Activated CD4-positive, alpha-beta T cell treated with anti-CD3 and anti-CD28 coated beads, Interleukin-2, amount 10 ng/mL, durations not matched to agents 24 days and 14 days (primary cell): ENCODE measurements at regions not wholly inside any gene's neighbourhood (a gene's known extent, or its start where the extent isn't known, plus 50 kb on each side); places are given as distances from the start of the nearest gene placed in this dataset.

Experiments used
- DNase-seq: peaks from one replicate; pipeline ENCODE4 v3.0.0; 2022
- H3K27ac Mint-ChIP-seq: one replicate; pipeline ENCODE4 v1.8.0; 2022; ENCODE audit warnings: mild to moderate bottlenecking, mixed read lengths
- H3K27me3 Mint-ChIP-seq: one replicate; pipeline ENCODE4 v1.8.0; 2022; ENCODE audit warnings: mixed read lengths
- H3K36me3 Mint-ChIP-seq: one replicate; pipeline ENCODE4 v1.8.0; 2022; ENCODE audit warnings: low read depth, mild to moderate bottlenecking, mixed read lengths
- H3K4me1 Mint-ChIP-seq: one replicate; pipeline ENCODE4 v1.8.0; 2021; ENCODE audit warnings: mixed read lengths
- H3K4me3 Mint-ChIP-seq: one replicate; pipeline ENCODE4 v1.8.0; 2022; ENCODE audit warnings: mild to moderate bottlenecking, moderate library complexity, mixed read lengths
- H3K9me3 Mint-ChIP-seq: one replicate; pipeline ENCODE4 v1.8.0; 2021; ENCODE audit warnings: mixed read lengths
- intact Hi-C: fragments of 100-400 bp; cut with micrococcal nuclease; formaldehyde crosslinking; loops from one replicate; pipeline ENCODE4 v1.15.1; 2023

GRCh38 chr2:156908825-156909224 lies 348.7 kb upstream of the GALNT5 start:
- Mint-ChIP-seq H3K4me1 (peaks cover 7% of the 10 kb centered on the region), H3K27ac (no peak overlapping the region), H3K36me3 (no peaks in the 10 kb centered on the region), H3K27me3 (peaks cover 26% of the 10 kb centered on the region), H3K9me3 (no peaks in the 10 kb centered on the region), H3K4me3 (no peak overlapping the region)
- intact Hi-C loops, result loop anchor here (1.0 to 2.0 kb wide), 2 partner anchors 13 to 348 kb away; partner anchors contain the start of gene GALNT5
- no peak for DNase-seq

- no peak for DNase-seq
- intact Hi-C loops, result loop anchor here (2.0 kb wide), 1 partner anchor 347 kb away; the partner anchor contains the start of gene GALNT5
- Mint-ChIP-seq H3K27ac (no peak overlapping the region), H3K36me3 (no peaks in the 10 kb centered on the region), H3K4me1 (peaks cover 7% of the 10 kb centered on the region), H3K9me3 (no peaks in the 10 kb centered on the region), H3K4me3 (no peak overlapping the region), H3K27me3 (peaks cover 16% of the 10 kb centered on the region)
Measured at GRCh38 chr2:156909983-156910382, 347.5 kb upstream of the GALNT5 start.

- intact Hi-C loops, result no loop called here
- H3K27ac Mint-ChIP-seq, result no peak overlapping the region
- no peaks in the 10 kb centered on the region for H3K4me1 Mint-ChIP-seq
- no peak overlapping the region for H3K4me3 Mint-ChIP-seq
- no peaks in the 10 kb centered on the region for H3K36me3 Mint-ChIP-seq
- H3K27me3 Mint-ChIP-seq, result peaks cover 10% of the 10 kb centered on the region
- H3K9me3 Mint-ChIP-seq, result no peaks in the 10 kb centered on the region
- no peak for DNase-seq
Measured at GRCh38 chr2:156915332-156915731, 342.2 kb upstream of the GALNT5 start.

GRCh38 chr2:156918410-156918809 lies 339.1 kb upstream of the GALNT5 start:
- Mint-ChIP-seq H3K4me3 (no peak overlapping the region), H3K27me3 (peaks cover 8% of the 10 kb centered on the region), H3K27ac (no peak overlapping the region), H3K36me3 (no peaks in the 10 kb centered on the region), H3K9me3 (peaks cover 3% of the 10 kb centered on the region), H3K4me1 (no peaks in the 10 kb centered on the region)
- no peak for DNase-seq
- intact Hi-C loops, result no loop called here

GRCh38 chr2:156930423-156930822 lies 327.1 kb upstream of the GALNT5 start:
- intact Hi-C loops, result no loop called here
- Mint-ChIP-seq H3K27me3 (no peaks in the 10 kb centered on the region), H3K4me3 (no peak overlapping the region), H3K9me3 (peaks cover 9% of the 10 kb centered on the region), H3K4me1 (no peaks in the 10 kb centered on the region), H3K27ac (no peak overlapping the region), H3K36me3 (no peaks in the 10 kb centered on the region)
- DNase-seq, result no peak

- Mint-ChIP-seq H3K4me1 (no peaks in the 10 kb centered on the region), H3K4me3 (no peak overlapping the region), H3K9me3 (no peaks in the 10 kb centered on the region), H3K36me3 (no peaks in the 10 kb centered on the region), H3K27me3 (peaks cover 2% of the 10 kb centered on the region), H3K27ac (no peak overlapping the region)
- DNase-seq, result no peak
- intact Hi-C loops, result no loop called here
Measured at GRCh38 chr2:156933645-156934225, 323.8 kb upstream of the GALNT5 start.

- no peaks in the 10 kb centered on the region for H3K36me3 Mint-ChIP-seq
- H3K4me1 Mint-ChIP-seq, result no peaks in the 10 kb centered on the region
- H3K9me3 Mint-ChIP-seq, result no peaks in the 10 kb centered on the region
Measured at GRCh38 chr2:156935616-156936015, 321.9 kb upstream of the GALNT5 start.

GRCh38 chr2:156937430-156937829 lies 320.1 kb upstream of the GALNT5 start:
- Mint-ChIP-seq H3K9me3 (no peaks in the 10 kb centered on the region), H3K27me3 (peaks cover 2% of the 10 kb centered on the region), H3K27ac (no peak overlapping the region), H3K4me3 (no peak overlapping the region), H3K4me1 (no peaks in the 10 kb centered on the region), H3K36me3 (no peaks in the 10 kb centered on the region)
- intact Hi-C loops, result no loop called here
- DNase-seq, result no peak

More at GRCh38 chr2:156935616-156936015, 321.9 kb upstream of the GALNT5 start:
- no peak overlapping the region for H3K4me3 Mint-ChIP-seq
- no peak overlapping the region for H3K27ac Mint-ChIP-seq
- DNase-seq, result no peak
- intact Hi-C loops, result no loop called here
- peaks cover 2% of the 10 kb centered on the region for H3K27me3 Mint-ChIP-seq

GRCh38 chr2:156944871-156945270 lies 312.6 kb upstream of the GALNT5 start:
- Mint-ChIP-seq H3K4me3 (no peak overlapping the region), H3K4me1 (no peaks in the 10 kb centered on the region), H3K27ac (no peak overlapping the region), H3K9me3 (no peaks in the 10 kb centered on the region), H3K27me3 (peaks cover 3% of the 10 kb centered on the region), H3K36me3 (no peaks in the 10 kb centered on the region)
- intact Hi-C loops, result no loop called here
- no peak for DNase-seq

GRCh38 chr2:156947261-156947660 lies 310.2 kb upstream of the GALNT5 start:
- Mint-ChIP-seq H3K4me1 (no peaks in the 10 kb centered on the region), H3K4me3 (no peak overlapping the region), H3K36me3 (no peaks in the 10 kb centered on the region), H3K27ac (no peak overlapping the region), H3K27me3 (peaks cover 3% of the 10 kb centered on the region), H3K9me3 (no peaks in the 10 kb centered on the region)
- no peak for DNase-seq
- intact Hi-C loops, result no loop called here

GRCh38 chr2:156955701-156956100 lies 301.8 kb upstream of the GALNT5 start:
- Mint-ChIP-seq H3K4me3 (no peak overlapping the region), H3K9me3 (no peaks in the 10 kb centered on the region), H3K4me1 (no peaks in the 10 kb centered on the region), H3K27ac (no peak overlapping the region), H3K36me3 (no peaks in the 10 kb centered on the region), H3K27me3 (no peaks in the 10 kb centered on the region)
- intact Hi-C loops, result no loop called here
- no peak for DNase-seq

- no peaks in the 10 kb centered on the region for H3K9me3 Mint-ChIP-seq
- H3K4me3 Mint-ChIP-seq, result no peak overlapping the region
- DNase-seq, result no peak
- H3K4me1 Mint-ChIP-seq, result no peaks in the 10 kb centered on the region
- intact Hi-C loops, result no loop called here
- no peaks in the 10 kb centered on the region for H3K27me3 Mint-ChIP-seq
- no peaks in the 10 kb centered on the region for H3K36me3 Mint-ChIP-seq
- no peak overlapping the region for H3K27ac Mint-ChIP-seq
Measured at GRCh38 chr2:156956161-156956560, 301.3 kb upstream of the GALNT5 start.

GRCh38 chr2:156958374-156958773 lies 299.1 kb upstream of the GALNT5 start:
- intact Hi-C loops, result no loop called here
- no peak for DNase-seq
- Mint-ChIP-seq H3K9me3 (no peaks in the 10 kb centered on the region), H3K4me3 (no peak overlapping the region), H3K36me3 (no peaks in the 10 kb centered on the region), H3K4me1 (no peaks in the 10 kb centered on the region), H3K27ac (no peak overlapping the region), H3K27me3 (no peaks in the 10 kb centered on the region)

GRCh38 chr2:156959481-156959880 lies 298.0 kb upstream of the GALNT5 start:
- no peak overlapping the region for H3K27ac Mint-ChIP-seq
- intact Hi-C loops, result no loop called here
- H3K4me3 Mint-ChIP-seq, result no peak overlapping the region
- no peaks in the 10 kb centered on the region for H3K27me3 Mint-ChIP-seq
- no peaks in the 10 kb centered on the region for H3K4me1 Mint-ChIP-seq
- H3K36me3 Mint-ChIP-seq, result no peaks in the 10 kb centered on the region
- no peaks in the 10 kb centered on the region for H3K9me3 Mint-ChIP-seq
- no peak for DNase-seq

GRCh38 chr2:156982615-156983014 lies 274.9 kb upstream of the GALNT5 start:
- DNase-seq, result no peak
- H3K27me3 Mint-ChIP-seq, result no peaks in the 10 kb centered on the region
- H3K9me3 Mint-ChIP-seq, result no peaks in the 10 kb centered on the region

More at GRCh38 chr2:156982615-156983014, 274.9 kb upstream of the GALNT5 start:
- intact Hi-C loops, result no loop called here
- no peak overlapping the region for H3K27ac Mint-ChIP-seq
- H3K4me1 Mint-ChIP-seq, result no peaks in the 10 kb centered on the region
- H3K36me3 Mint-ChIP-seq, result no peaks in the 10 kb centered on the region
- no peak overlapping the region for H3K4me3 Mint-ChIP-seq
